Large intestine (tissue), 3 donors: ENCODE measurements at regions not wholly inside any gene's neighbourhood (a gene's known extent, or its start where the extent isn't known, plus 50 kb on each side); places are given as distances from the start of the nearest gene placed in this dataset.

Experiments used
- DNase-seq, 2 donors: peaks; one replicate each; pipeline versions ENCODE4 v3.0.0 to v3.0.0-alpha.2; 2013
- H3K27ac ChIP-seq: one replicate; pipeline ENCODE4 v1.5.1; 2013; ENCODE audit warnings: low read length
- H3K27me3 ChIP-seq: 2 replicates; pipeline ENCODE4 v1.6.1; 2013; ENCODE audit warnings: low read length; ENCODE audit not compliant: control insufficient read depth, insufficient read depth
- H3K36me3 ChIP-seq: 2 replicates; pipeline ENCODE4 v1.6.1; 2013; ENCODE audit warnings: low read length; ENCODE audit not compliant: control insufficient read depth, insufficient read depth
- H3K4me1 ChIP-seq: one replicate; pipeline ENCODE4 v1.6.1; 2013; ENCODE audit warnings: low read length; ENCODE audit not compliant: control insufficient read depth, insufficient read depth
- H3K4me3 ChIP-seq: one replicate; pipeline ENCODE4 v1.5.1; 2013; ENCODE audit warnings: low read length
- H3K9me3 ChIP-seq: one replicate; pipeline ENCODE4 v1.6.1; 2013; ENCODE audit warnings: mild to moderate bottlenecking, low read depth, low read length, moderate library complexity; ENCODE audit not compliant: control insufficient read depth
- WGBS: methylation state at CpG from one replicate; pipeline ENCODE4 v1.1.5; 2013; ENCODE audit warnings: low lambda C conversion rate; ENCODE audit not compliant: insufficient coverage; 5-methylcytosine and 5-hydroxymethylcytosine counted together

DNA sequence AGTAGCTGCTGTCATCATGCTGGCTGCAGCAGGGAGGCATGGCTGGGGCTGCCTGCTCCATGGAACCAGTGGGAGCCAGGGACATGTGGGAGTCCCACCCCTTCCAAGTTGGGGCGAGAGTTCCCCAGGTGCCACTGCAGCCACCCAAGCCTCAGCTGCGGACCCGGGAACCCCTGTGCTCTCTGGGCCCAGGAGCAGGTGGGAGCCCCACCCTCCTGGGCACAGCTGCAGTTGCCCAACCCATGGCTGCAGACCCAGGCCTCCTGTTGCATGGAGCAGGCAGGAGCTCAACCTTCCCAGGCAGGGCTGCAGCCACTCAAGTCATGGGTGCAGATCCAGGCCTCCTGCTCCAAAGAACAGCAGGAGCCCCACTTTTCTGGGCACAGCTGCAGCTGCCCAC, 274.2 kb upstream of the KCNJ16 start:
- DNase-seq: no peak
- no CpG with 5 or more reads among the region's 3 CpGs for WGBS
- Histone ChIP-seq H3K9me3 (no peaks in the 10 kb centered on the region), H3K4me1 (no peaks in the 10 kb centered on the region), H3K27ac (no peak overlapping the region), H3K4me3 (no peak overlapping the region), H3K36me3 (no peaks in the 10 kb centered on the region), H3K27me3 (no peaks in the 10 kb centered on the region)

DNA sequence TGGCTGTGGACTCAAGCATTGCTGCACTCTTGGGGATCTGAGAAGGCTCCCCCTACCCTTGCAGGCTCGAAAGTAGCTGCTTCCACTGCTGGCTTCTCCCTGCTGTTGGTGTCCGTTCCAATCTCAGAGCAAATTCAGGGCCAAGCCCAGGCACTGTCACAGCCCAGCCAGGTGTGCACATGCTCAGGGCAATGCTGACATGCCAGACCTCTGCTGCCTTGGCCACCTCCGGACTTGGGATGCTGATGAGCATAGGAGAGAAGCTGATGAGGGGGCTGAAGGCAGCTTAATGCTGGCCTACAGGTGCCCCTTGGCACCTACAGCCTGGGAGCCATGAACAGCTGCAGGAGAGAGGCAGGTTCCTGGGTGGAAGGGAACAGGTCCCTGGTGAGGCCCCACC, 273.7 kb upstream of the KCNJ16 start:
- no peak for DNase-seq

DNA sequence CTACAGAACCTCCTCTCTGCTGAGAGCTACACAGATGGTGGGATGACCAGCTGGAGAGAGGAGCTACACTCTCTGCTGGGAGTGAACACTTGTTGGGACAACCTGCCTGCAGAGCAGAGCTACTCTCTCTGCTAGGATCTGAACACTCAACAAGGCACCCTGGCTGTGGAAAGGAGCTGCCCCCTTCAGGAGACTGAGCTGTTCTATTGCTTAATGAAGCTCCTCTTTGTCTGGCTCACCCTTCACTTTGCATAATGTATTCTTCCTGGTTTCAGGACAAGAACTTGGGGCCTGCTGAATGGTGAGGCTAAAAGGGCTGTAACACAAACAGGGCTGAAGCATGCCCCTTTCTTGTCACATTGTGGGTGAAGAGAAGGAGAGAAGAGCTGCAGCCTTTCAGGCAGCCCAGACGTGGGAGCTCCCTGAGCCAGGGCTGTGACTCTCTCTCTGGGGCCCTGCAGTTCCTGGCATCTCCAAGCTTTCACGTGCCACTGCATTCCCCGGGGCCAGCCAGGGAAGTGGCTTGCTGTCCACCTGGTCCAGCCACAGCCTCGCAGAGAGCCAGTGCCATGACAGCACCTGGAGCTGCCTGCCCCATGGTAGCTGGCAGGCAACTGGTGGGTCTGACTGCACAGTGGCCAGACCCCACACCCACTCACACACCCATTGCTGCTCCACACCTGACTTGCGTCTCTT, 272.8 kb upstream of the KCNJ16 start:
- no peak overlapping the region for H3K4me3 ChIP-seq
- H3K9me3 ChIP-seq: no peaks in the 10 kb centered on the region
- no peak for DNase-seq
- no peaks in the 10 kb centered on the region for H3K4me1 ChIP-seq
- H3K27ac ChIP-seq: no peak overlapping the region
- no CpG with 5 or more reads among the region's 5 CpGs for WGBS
- H3K36me3 ChIP-seq: no peaks in the 10 kb centered on the region
- H3K27me3 ChIP-seq: no peaks in the 10 kb centered on the region

More for the DNA sequence above, 273.7 kb upstream of the KCNJ16 start:
- Histone ChIP-seq H3K4me3 (no peak overlapping the region), H3K27ac (no peak overlapping the region), H3K4me1 (no peaks in the 10 kb centered on the region), H3K27me3 (no peaks in the 10 kb centered on the region), H3K36me3 (no peaks in the 10 kb centered on the region), H3K9me3 (no peaks in the 10 kb centered on the region)
- no CpG with 5 or more reads among the region's 3 CpGs for WGBS

DNA sequence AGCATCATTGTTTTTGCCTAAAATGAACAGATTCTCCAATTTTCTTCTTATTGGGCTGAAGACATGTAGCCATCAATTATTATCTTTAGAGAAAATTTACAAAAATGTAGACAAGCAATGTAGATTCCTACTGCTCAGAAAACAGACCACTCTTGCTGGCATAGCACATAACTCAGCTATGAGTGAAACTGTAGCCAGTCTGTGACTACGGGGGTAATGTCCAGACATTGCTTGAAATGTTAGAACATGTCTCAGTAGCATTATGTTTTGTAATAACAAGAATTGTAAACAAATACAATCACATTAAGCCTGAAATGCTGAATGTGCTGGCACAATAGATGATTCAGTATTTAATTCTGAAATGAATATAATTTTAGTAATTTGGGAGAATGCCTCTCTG, 265.7 kb upstream of the KCNJ16 start:
- Histone ChIP-seq H3K27me3 (no peaks in the 10 kb centered on the region), H3K27ac (no peak overlapping the region), H3K36me3 (no peaks in the 10 kb centered on the region), H3K9me3 (no peaks in the 10 kb centered on the region), H3K4me3 (no peak overlapping the region), H3K4me1 (no peaks in the 10 kb centered on the region)
- no peak for DNase-seq
- no CpG with 5 or more reads among the region's 1 CpG for WGBS

DNA sequence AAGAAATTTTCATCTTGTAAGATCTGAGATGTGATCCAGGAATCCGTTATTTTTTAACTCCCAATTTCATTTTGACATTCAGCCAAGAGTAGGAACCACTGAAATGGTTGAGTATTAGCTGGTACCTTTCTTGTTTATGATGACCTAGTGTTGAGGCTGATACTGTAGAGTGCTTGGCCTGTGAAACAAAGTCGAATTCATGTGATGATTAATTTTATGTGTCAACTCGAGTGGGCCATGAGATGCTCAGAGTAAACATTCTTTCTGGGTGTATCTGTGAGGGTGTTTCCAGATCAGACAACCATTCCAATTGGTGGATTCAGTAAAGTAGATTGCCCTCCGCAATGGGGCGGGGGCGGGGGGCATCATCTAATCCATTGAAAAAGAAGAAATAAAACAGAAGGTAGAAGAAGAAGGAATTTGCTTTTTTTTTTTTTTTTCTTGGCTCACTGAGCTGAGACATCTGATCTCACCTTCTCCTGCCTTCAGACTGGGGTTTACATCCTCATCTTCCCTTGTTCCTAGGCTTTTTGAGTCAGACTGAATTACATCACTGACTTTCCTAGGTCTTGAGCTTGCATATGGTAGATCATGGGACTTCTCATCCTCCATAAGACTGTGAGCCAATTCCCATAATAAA, 264.6 kb upstream of the KCNJ16 start:
- no peak overlapping the region for H3K4me3 ChIP-seq
- WGBS: no CpG with 5 or more reads among the region's 6 CpGs
- DNase-seq: no peak
- H3K4me1 ChIP-seq: no peaks in the 10 kb centered on the region
- H3K9me3 ChIP-seq: no peaks in the 10 kb centered on the region
- no peaks in the 10 kb centered on the region for H3K36me3 ChIP-seq
- H3K27ac ChIP-seq: no peak overlapping the region
- no peaks in the 10 kb centered on the region for H3K27me3 ChIP-seq

DNA sequence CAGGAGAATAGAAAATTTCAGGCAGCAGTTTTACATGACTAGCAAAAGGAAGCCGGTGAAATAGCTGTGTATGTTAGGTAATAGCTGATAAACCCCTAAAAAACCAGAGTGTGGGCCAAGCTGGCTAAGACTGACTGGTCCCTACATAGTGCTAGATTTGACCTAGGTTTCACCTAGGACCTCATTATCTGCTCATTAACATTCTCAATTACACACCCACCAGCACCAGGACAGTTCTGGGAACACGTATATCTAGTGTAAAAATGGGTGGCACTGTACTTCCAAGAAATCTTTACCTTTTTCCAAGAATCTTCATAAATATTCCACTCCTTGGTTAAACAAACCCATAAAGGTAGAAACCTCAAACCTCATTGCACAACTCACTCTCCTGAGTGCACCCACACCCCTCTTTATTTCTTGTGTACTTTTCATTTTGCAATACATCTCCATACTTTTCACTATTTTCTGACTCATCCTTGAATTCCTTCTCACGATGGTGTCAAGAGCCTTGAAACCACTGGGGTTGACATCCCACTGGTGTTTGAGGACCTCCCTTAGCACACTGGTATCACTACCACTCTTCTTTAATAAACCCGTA, 262.7 kb upstream of the KCNJ16 start:
- H3K27ac ChIP-seq: no peak overlapping the region
- no peak for DNase-seq
- H3K9me3 ChIP-seq: no peaks in the 10 kb centered on the region
- no peaks in the 10 kb centered on the region for H3K4me1 ChIP-seq
- no peaks in the 10 kb centered on the region for H3K27me3 ChIP-seq
- H3K36me3 ChIP-seq: no peaks in the 10 kb centered on the region
- WGBS: no CpG with 5 or more reads among the region's 4 CpGs
- H3K4me3 ChIP-seq: no peak overlapping the region

DNA sequence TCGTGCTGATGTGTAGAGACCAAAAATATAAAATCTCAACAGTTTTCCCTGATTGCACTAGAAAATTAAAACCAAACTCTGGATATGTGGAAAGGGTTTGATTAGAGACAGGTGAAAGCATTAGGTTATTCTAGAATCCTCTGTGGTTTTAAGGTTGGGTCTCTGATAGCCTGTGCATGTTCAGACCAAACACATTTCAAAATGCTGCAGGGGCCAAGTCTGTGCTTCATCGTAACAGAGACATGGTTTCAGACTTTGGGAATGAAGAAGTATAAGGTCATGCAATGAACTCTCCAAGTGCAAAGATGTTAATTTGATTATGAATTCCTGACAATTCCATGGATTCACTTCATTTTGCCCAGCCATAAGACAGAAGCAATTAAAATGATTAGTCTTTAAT, 261.0 kb upstream of the KCNJ16 start:
- no peak overlapping the region for H3K27ac ChIP-seq
- no peaks in the 10 kb centered on the region for H3K4me1 ChIP-seq
- H3K4me3 ChIP-seq: no peak overlapping the region
- no peaks in the 10 kb centered on the region for H3K27me3 ChIP-seq
- no peaks in the 10 kb centered on the region for H3K36me3 ChIP-seq
- DNase-seq: no peak
- no peaks in the 10 kb centered on the region for H3K9me3 ChIP-seq
- 100% methylated on average over 1 of the region's 2 CpGs for WGBS

DNA sequence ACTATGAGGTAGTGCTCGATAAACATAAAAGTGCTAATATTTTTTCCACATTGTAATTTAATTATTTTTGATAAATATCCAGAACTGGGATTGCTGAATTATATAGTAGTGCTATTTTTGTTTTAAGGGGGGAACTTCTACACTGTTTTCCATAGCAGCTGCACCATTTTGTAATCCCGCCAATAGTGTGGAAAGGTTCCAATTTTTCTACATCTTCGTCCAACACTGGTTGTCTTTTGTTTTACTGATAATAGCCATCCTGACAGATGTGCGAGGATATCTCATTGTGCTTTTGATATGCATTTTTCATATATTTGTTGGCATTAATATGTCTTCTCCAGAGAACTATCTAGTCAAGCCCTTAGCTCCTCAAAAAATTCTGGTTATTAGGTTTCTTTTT, 259.6 kb upstream of the KCNJ16 start:
- Histone ChIP-seq H3K4me3 (no peak overlapping the region), H3K27ac (no peak overlapping the region), H3K36me3 (no peaks in the 10 kb centered on the region), H3K27me3 (no peaks in the 10 kb centered on the region), H3K9me3 (no peaks in the 10 kb centered on the region), H3K4me1 (no peaks in the 10 kb centered on the region)
- 90% methylated on average over 3 of the region's 4 CpGs for WGBS
- no peak for DNase-seq

DNA sequence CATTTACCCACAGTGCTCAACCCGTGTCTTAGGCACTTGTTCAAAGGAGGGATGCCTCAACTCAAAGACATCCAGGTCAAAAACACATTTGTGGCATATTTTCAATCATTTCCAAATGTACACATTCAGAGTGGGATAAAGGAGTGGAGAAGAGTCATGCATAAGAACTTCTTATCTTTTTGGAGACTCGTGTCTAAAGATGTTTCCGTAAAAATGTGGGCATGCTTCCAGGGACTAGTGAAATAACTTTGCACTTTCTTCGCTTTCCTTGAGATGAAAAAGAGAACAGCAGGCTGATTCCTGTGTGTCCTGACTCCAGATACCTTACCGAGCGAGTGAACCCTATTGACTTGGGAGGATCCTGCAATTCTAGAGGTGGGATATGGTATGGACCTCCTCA, 256.6 kb upstream of the KCNJ16 start:
- H3K27me3 ChIP-seq: no peaks in the 10 kb centered on the region
- peaks cover 4% of the 10 kb centered on the region for H3K9me3 ChIP-seq
- no peaks in the 10 kb centered on the region for H3K36me3 ChIP-seq
- WGBS: 71% methylated on average over 2 of the region's 6 CpGs
- no peak overlapping the region for H3K4me3 ChIP-seq
- no peaks in the 10 kb centered on the region for H3K4me1 ChIP-seq
- H3K27ac ChIP-seq: no peak overlapping the region
- no peak for DNase-seq

DNA sequence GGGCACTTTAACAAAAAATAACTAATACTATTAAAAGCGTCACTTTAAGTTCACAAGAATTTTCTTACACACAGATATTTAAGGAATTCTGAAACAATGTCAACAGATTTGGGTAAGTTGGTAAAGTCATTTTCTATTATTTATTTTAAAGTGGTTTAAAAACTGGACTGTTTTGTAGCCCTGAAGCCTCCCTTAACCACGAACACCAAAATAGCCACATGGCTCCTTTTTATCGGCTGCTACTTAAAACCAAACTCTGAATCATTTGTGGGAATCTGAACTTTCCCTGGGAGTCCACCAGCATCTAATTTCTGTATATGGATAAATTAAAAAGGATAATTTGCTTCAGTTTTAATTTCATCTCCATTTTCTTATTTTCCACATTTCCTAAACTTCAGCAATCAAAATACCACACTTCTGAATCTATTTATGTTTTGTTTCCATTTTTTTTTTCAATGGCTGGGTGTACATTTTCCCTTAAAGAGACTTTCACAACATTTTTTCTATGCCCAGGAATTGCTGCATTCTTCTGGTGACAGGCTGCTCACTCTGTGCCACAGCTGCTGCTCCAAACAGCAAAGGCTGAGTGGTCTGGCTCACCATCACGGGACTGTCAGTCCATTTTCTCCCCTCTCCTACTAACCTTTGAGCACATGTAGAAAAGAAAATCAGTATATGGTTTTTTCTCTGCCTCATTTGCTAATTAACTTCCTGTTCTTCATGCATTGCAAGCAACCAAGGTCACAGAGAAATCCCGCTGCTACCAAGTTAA, 255.5 kb upstream of the KCNJ16 start:
- H3K9me3 ChIP-seq: peaks cover 4% of the 10 kb centered on the region
- H3K27ac ChIP-seq: no peak overlapping the region
- no peaks in the 10 kb centered on the region for H3K4me1 ChIP-seq
- no peak overlapping the region for H3K4me3 ChIP-seq
- no peaks in the 10 kb centered on the region for H3K27me3 ChIP-seq
- H3K36me3 ChIP-seq: no peaks in the 10 kb centered on the region
- WGBS: 100% methylated on average over 2 of the region's 5 CpGs
- no peak for DNase-seq
